Inferior parietal cortex (tissue), 1 donor: ENCODE measurements at regions not wholly inside any gene's neighbourhood (a gene's known extent, or its start where the extent isn't known, plus 50 kb on each side); places are given as distances from the start of the nearest gene placed in this dataset.
"Not testable (repeated sequence)": the region's sequence is repeated elsewhere in the genome, so short reads cannot be mapped to it uniquely, and the experiment has no call there.

ENCODE experiments used
- DNase-seq: peaks from one replicate; pipeline ENCODE4 v3.0.0-alpha.2; 2016; ENCODE audit errors: extremely low spot score

GRCh38 chr6:98308564-98308963 lies 525.8 kb upstream of the POU3F2 start:
- peak; percentile 36 for DNase-seq

GRCh38 chr6:98310443-98310842 lies 523.9 kb upstream of the POU3F2 start:
- no peak for DNase-seq

- peak; percentile 3 for DNase-seq
Observed at GRCh38 chr6:98323605-98324004, 510.8 kb upstream of the POU3F2 start.

GRCh38 chr6:98324446-98324845 lies 509.9 kb upstream of the POU3F2 start:
- peak; percentile 62 for DNase-seq

GRCh38 chr6:98325366-98325765 lies 509.0 kb upstream of the POU3F2 start:
- no peak for DNase-seq

- no peak for DNase-seq
Observed at GRCh38 chr6:98333273-98333672, 501.1 kb upstream of the POU3F2 start.

- no peak for DNase-seq
Observed at GRCh38 chr6:98335594-98335993, 498.8 kb upstream of the POU3F2 start.

GRCh38 chr6:98339506-98339905 lies 494.9 kb upstream of the POU3F2 start:
- DNase-seq: no peak

GRCh38 chr6:98343004-98343403 lies 491.4 kb upstream of the POU3F2 start:
- DNase-seq: no peak

- DNase-seq: no peak
Observed at GRCh38 chr6:98343797-98344196, 490.6 kb upstream of the POU3F2 start.

GRCh38 chr6:98352348-98352747 lies 482.0 kb upstream of the POU3F2 start:
- DNase-seq: no peak

- DNase-seq: peak; percentile 13
Observed at GRCh38 chr6:98358173-98358572, 476.2 kb upstream of the POU3F2 start.

- no peak for DNase-seq
Observed at GRCh38 chr6:98366371-98366770, 468.0 kb upstream of the POU3F2 start.

- DNase-seq: no peak
Observed at GRCh38 chr6:98380589-98380988, 453.8 kb upstream of the POU3F2 start.

GRCh38 chr6:98382246-98382645 lies 452.1 kb upstream of the POU3F2 start:
- DNase-seq: no peak

- DNase-seq: peak; percentile 34
Observed at GRCh38 chr6:98384334-98384733, 450.0 kb upstream of the POU3F2 start.

- DNase-seq: peak; percentile 35
Observed at GRCh38 chr6:98384801-98385200, 449.6 kb upstream of the POU3F2 start.

GRCh38 chr6:98395610-98396166 lies 438.7 kb upstream of the POU3F2 start:
- DNase-seq: no peak

- DNase-seq: peak; percentile 54
Observed at GRCh38 chr6:98416027-98416426, 418.3 kb upstream of the POU3F2 start.

GRCh38 chr6:98416497-98417158 lies 417.7 kb upstream of the POU3F2 start:
- not testable (repeated sequence) for DNase-seq

GRCh38 chr6:98433325-98434056 lies 400.9 kb upstream of the POU3F2 start:
- DNase-seq: no peak

- DNase-seq: no peak
Observed at GRCh38 chr6:98443633-98444032, 390.7 kb upstream of the POU3F2 start.

GRCh38 chr6:98452685-98453084 lies 381.7 kb upstream of the POU3F2 start:
- no peak for DNase-seq
